HEK293 (cell line): ENCODE measurements at regions not wholly inside any gene's neighbourhood (a gene's known extent, or its start where the extent isn't known, plus 50 kb on each side); places are given as distances from the start of the nearest gene placed in this dataset.

ENCODE experiments used
- CTCF ChIA-PET: fragments of 350-600 bp; formaldehyde crosslinking; extraction: SDS; loops from one replicate; lab custom pipeline; 2021; ENCODE audit warnings: antibody characterized with exemption; lab: Yijun Ruan, JAX
- POLR2A ChIA-PET: fragments of 300-600 bp; formaldehyde crosslinking; extraction: SDS; loops from one replicate; lab custom pipeline; 2020; ENCODE audit warnings: antibody characterized with exemption, inconsistent platforms; lab: Yijun Ruan, JAX
- H3K27ac ChIP-seq: fragments of 200-500 bp; sonication (Bioruptor generic); 2 replicates; pipeline ENCODE4 v1.5.1; 2014; ENCODE audit warnings: low read depth, low read length, control low read depth, inconsistent platforms; ENCODE audit errors: extremely low read depth
- H3K36me3 ChIP-seq, 2 experiments: fragments of 200-500 bp in 1 of 2; sonication (Bioruptor generic) in 1 of 2; 1 replicate in 1 of 2; 2 replicates in 1 of 2; pipeline ENCODE4 v1.5.1; 2014 to 2017; ENCODE audit warnings: inconsistent platforms in 2 of 2, low read length in 2 of 2; ENCODE audit not compliant: control insufficient read depth in 2 of 2, insufficient read depth in 1 of 2
- H3K4me1 ChIP-seq: fragments of 200-500 bp; sonication (Bioruptor generic); 2 replicates; pipeline ENCODE4 v1.5.1; 2014; ENCODE audit warnings: mild to moderate bottlenecking, low read length, inconsistent platforms; ENCODE audit not compliant: control insufficient read depth, insufficient read depth
- H3K4me3 ChIP-seq: 2 replicates; pipeline ENCODE4 v1.5.1; 2011; ENCODE audit warnings: low read depth, mild to moderate bottlenecking, control low read depth, low read length, moderate library complexity
- H3K9me3 ChIP-seq: fragments of 200-500 bp; sonication (Bioruptor generic); 2 replicates; pipeline ENCODE4 v1.5.1; 2014; ENCODE audit warnings: low read depth, low read length, inconsistent platforms; ENCODE audit not compliant: control insufficient read depth, insufficient read depth
- AEBP2 ChIP-seq: fragments of 450-650 bp; formaldehyde crosslinking; IDR thresholded peaks from 2 replicates; pipeline ENCODE4 v1.5.1; 2016; ENCODE audit warnings: missing biosample characterization, missing genetic modification characterization, borderline replicate concordance
- BCL6B ChIP-seq: fragments of 450-650 bp; formaldehyde crosslinking; IDR thresholded peaks from 2 replicates; pipeline ENCODE4 v1.5.1; 2017; ENCODE audit warnings: missing biosample characterization, missing genetic modification characterization
- GLIS2 ChIP-seq: fragments of 450-650 bp; formaldehyde crosslinking; IDR thresholded peaks from 2 replicates; pipeline ENCODE4 v1.5.1; 2016; ENCODE audit warnings: missing biosample characterization, missing genetic modification characterization
- KLF16 ChIP-seq: fragments of 450-650 bp; formaldehyde crosslinking; IDR thresholded peaks from 2 replicates; pipeline ENCODE4 v1.5.1; 2017; ENCODE audit warnings: missing biosample characterization, missing genetic modification characterization
- TRIM28 ChIP-seq: IDR thresholded peaks from 2 replicates; pipeline ENCODE4 v1.6.1; 2011; ENCODE audit warnings: low read length, control low read depth, borderline replicate concordance
- YY1 ChIP-seq: fragments of 450-650 bp; formaldehyde crosslinking; IDR thresholded peaks from 2 replicates; pipeline ENCODE4 v1.5.1; 2018; ENCODE audit warnings: missing biosample characterization, missing genetic modification characterization
- ZBTB17 ChIP-seq: fragments of 450-650 bp; formaldehyde crosslinking; IDR thresholded peaks from 2 replicates; pipeline ENCODE4 v1.5.1; 2016; ENCODE audit warnings: missing biosample characterization, missing genetic modification characterization
- ZBTB20 ChIP-seq: fragments of 450-650 bp; formaldehyde crosslinking; IDR thresholded peaks from 2 replicates; pipeline ENCODE4 v1.5.1; 2016; ENCODE audit warnings: missing biosample characterization, missing genetic modification characterization
- ZFP69B ChIP-seq: fragments of 450-650 bp; formaldehyde crosslinking; IDR thresholded peaks from 2 replicates; pipeline ENCODE4 v1.5.1; 2016; ENCODE audit warnings: missing biosample characterization, missing genetic modification characterization
- ZNF114 ChIP-seq: fragments of 450-650 bp; formaldehyde crosslinking; IDR thresholded peaks from 2 replicates; pipeline ENCODE4 v1.5.0; 2017; ENCODE audit warnings: missing biosample characterization, missing genetic modification characterization
- ZNF18 ChIP-seq: fragments of 450-650 bp; formaldehyde crosslinking; IDR thresholded peaks from 2 replicates; pipeline ENCODE4 v1.5.1; 2016; ENCODE audit warnings: missing biosample characterization, missing genetic modification characterization
- ZNF266 ChIP-seq: fragments of 450-650 bp; formaldehyde crosslinking; IDR thresholded peaks from 2 replicates; pipeline ENCODE4 v1.5.1; 2016; ENCODE audit warnings: missing biosample characterization, missing genetic modification characterization, low read depth
- ZNF280C ChIP-seq: fragments of 450-650 bp; formaldehyde crosslinking; IDR thresholded peaks from 2 replicates; pipeline ENCODE4 v1.5.1; 2016; ENCODE audit warnings: missing biosample characterization, missing genetic modification characterization
- ZNF501 ChIP-seq: fragments of 450-650 bp; formaldehyde crosslinking; IDR thresholded peaks from 2 replicates; pipeline ENCODE4 v1.5.1; 2016; ENCODE audit warnings: missing biosample characterization, missing genetic modification characterization
- ZNF510 ChIP-seq: fragments of 450-650 bp; formaldehyde crosslinking; IDR thresholded peaks from 2 replicates; pipeline ENCODE4 v1.5.1; 2018; ENCODE audit warnings: mild to moderate bottlenecking, missing genetic modification characterization, missing biosample characterization; ENCODE audit not compliant: insufficient replicate concordance
- ZNF623 ChIP-seq: fragments of 450-650 bp; formaldehyde crosslinking; IDR thresholded peaks from 2 replicates; pipeline ENCODE4 v1.5.1; 2016; ENCODE audit warnings: missing biosample characterization, missing genetic modification characterization
- ZNF704 ChIP-seq: fragments of 450-650 bp; formaldehyde crosslinking; IDR thresholded peaks from 2 replicates; pipeline ENCODE4 v1.5.1; 2016; ENCODE audit warnings: missing biosample characterization, missing genetic modification characterization
- ZXDB ChIP-seq: fragments of 450-650 bp; formaldehyde crosslinking; IDR thresholded peaks from 2 replicates; pipeline ENCODE4 v1.5.1; 2016; ENCODE audit warnings: missing biosample characterization, missing genetic modification characterization

- Histone ChIP-seq H3K4me1 (no peaks in the 10 kb centered on the region), H3K9me3 (no peaks in the 10 kb centered on the region), H3K27ac (no peak overlapping the region), H3K36me3 (no peaks in the 10 kb centered on the region), H3K4me3 (no peak overlapping the region)
- ChIA-PET POLR2A (no interaction called here), CTCF (no interaction called here)
- TF ChIP-seq ZNF501 (tag by site-specific recombination) (no peak), ZNF704 (no peak), ZNF623 (no peak), TRIM28 (no peak), ZNF266 (tag by site-specific recombination) (no peak), YY1 (tag by site-specific recombination) (no peak), BCL6B (tag by site-specific recombination) (no peak), ZNF18 (tag by site-specific recombination) (no peak), KLF16 (no peak), ZBTB20 (tag by site-specific recombination) (no peak), ZBTB17 (no peak), ZXDB (tag by site-specific recombination) (no peak), ZNF280C (tag by site-specific recombination) (no peak), ZNF114 (tag by site-specific recombination) (no peak), AEBP2 (tag by site-specific recombination) (no peak), ZNF510 (tag by site-specific recombination) (no peak)
Observed at GRCh38 chr3:152113413-152113812, 155.3 kb upstream of the MBNL1 start.

GRCh38 chr3:152113992-152114651 lies 154.6 kb upstream of the MBNL1 start:
- no peaks in the 10 kb centered on the region for H3K9me3 ChIP-seq
- no peak overlapping the region for H3K4me3 ChIP-seq
- no peak overlapping the region for H3K27ac ChIP-seq
- TF ChIP-seq GLIS2 (tag by site-specific recombination) (no peak), ZFP69B (tag by site-specific recombination) (no peak)
- POLR2A ChIA-PET: no interaction called here
- CTCF ChIA-PET: no interaction called here
- H3K4me1 ChIP-seq: no peaks in the 10 kb centered on the region
- no peaks in the 10 kb centered on the region for H3K36me3 ChIP-seq
